HEK293 (cell line): ENCODE measurements at regions not wholly inside any gene's neighbourhood (a gene's known extent, or its start where the extent isn't known, plus 50 kb on each side); places are given as distances from the start of the nearest gene placed in this dataset.

ENCODE experiments used
- CTCF ChIA-PET: fragments of 350-600 bp; formaldehyde crosslinking; extraction: SDS; loops from one replicate; lab custom pipeline; 2021; ENCODE audit warnings: antibody characterized with exemption; lab: Yijun Ruan, JAX
- POLR2A ChIA-PET: fragments of 300-600 bp; formaldehyde crosslinking; extraction: SDS; loops from one replicate; lab custom pipeline; 2020; ENCODE audit warnings: antibody characterized with exemption, inconsistent platforms; lab: Yijun Ruan, JAX
- H3K27ac ChIP-seq: fragments of 200-500 bp; sonication (Bioruptor generic); 2 replicates; pipeline ENCODE4 v1.5.1; 2014; ENCODE audit warnings: low read depth, low read length, control low read depth, inconsistent platforms; ENCODE audit errors: extremely low read depth
- H3K36me3 ChIP-seq, 2 experiments: fragments of 200-500 bp in 1 of 2; sonication (Bioruptor generic) in 1 of 2; 1 replicate in 1 of 2; 2 replicates in 1 of 2; pipeline ENCODE4 v1.5.1; 2014 to 2017; ENCODE audit warnings: inconsistent platforms in 2 of 2, low read length in 2 of 2; ENCODE audit not compliant: control insufficient read depth in 2 of 2, insufficient read depth in 1 of 2
- H3K4me1 ChIP-seq: fragments of 200-500 bp; sonication (Bioruptor generic); 2 replicates; pipeline ENCODE4 v1.5.1; 2014; ENCODE audit warnings: mild to moderate bottlenecking, low read length, inconsistent platforms; ENCODE audit not compliant: control insufficient read depth, insufficient read depth
- H3K4me3 ChIP-seq: 2 replicates; pipeline ENCODE4 v1.5.1; 2011; ENCODE audit warnings: low read depth, mild to moderate bottlenecking, control low read depth, low read length, moderate library complexity
- H3K9me3 ChIP-seq: fragments of 200-500 bp; sonication (Bioruptor generic); 2 replicates; pipeline ENCODE4 v1.5.1; 2014; ENCODE audit warnings: low read depth, low read length, inconsistent platforms; ENCODE audit not compliant: control insufficient read depth, insufficient read depth
- FEZF1 ChIP-seq: fragments of 450-650 bp; formaldehyde crosslinking; IDR thresholded peaks from 2 replicates; pipeline ENCODE4 v1.5.1; 2016; ENCODE audit warnings: missing biosample characterization, missing genetic modification characterization
- IKZF3 ChIP-seq: fragments of 450-650 bp; IDR thresholded peaks from 2 replicates; pipeline ENCODE4 v1.5.0; 2018; ENCODE audit warnings: missing biosample characterization, mild to moderate bottlenecking, missing genetic modification characterization, moderate library complexity
- KLF8 ChIP-seq: fragments of 450-650 bp; formaldehyde crosslinking; IDR thresholded peaks from 2 replicates; pipeline ENCODE4 v1.5.1; 2016; ENCODE audit warnings: missing biosample characterization, missing genetic modification characterization
- MEIS1 ChIP-seq: sonication (generic); formaldehyde crosslinking; IDR thresholded peaks from 2 replicates; pipeline ENCODE4 v1.8.1; 2022; ENCODE audit warnings: missing genetic modification reagents, mild to moderate bottlenecking, borderline replicate concordance
- OVOL3 ChIP-seq: fragments of 450-650 bp; formaldehyde crosslinking; IDR thresholded peaks from 2 replicates; pipeline ENCODE4 v1.5.1; 2016; ENCODE audit warnings: missing biosample characterization, missing genetic modification characterization
- REPIN1 ChIP-seq: fragments of 450-650 bp; formaldehyde crosslinking; IDR thresholded peaks from 2 replicates; pipeline ENCODE4 v1.5.1; 2017; ENCODE audit warnings: missing biosample characterization, missing genetic modification characterization, low read depth
- SP2 ChIP-seq: fragments of 450-650 bp; formaldehyde crosslinking; IDR thresholded peaks from 2 replicates; pipeline ENCODE4 v1.5.1; 2016; ENCODE audit warnings: missing biosample characterization, missing genetic modification characterization
- SP7 ChIP-seq: fragments of 450-650 bp; formaldehyde crosslinking; IDR thresholded peaks from 2 replicates; pipeline ENCODE4 v1.5.1; 2016; ENCODE audit warnings: missing biosample characterization, missing genetic modification characterization
- TRIM28 ChIP-seq: IDR thresholded peaks from 2 replicates; pipeline ENCODE4 v1.6.1; 2011; ENCODE audit warnings: low read length, control low read depth, borderline replicate concordance
- ZBTB1 ChIP-seq: fragments of 450-650 bp; formaldehyde crosslinking; IDR thresholded peaks from 2 replicates; pipeline ENCODE4 v1.5.1; 2016; ENCODE audit warnings: missing biosample characterization, missing genetic modification characterization
- ZFHX2 ChIP-seq: fragments of 450-650 bp; formaldehyde crosslinking; conservative IDR thresholded peaks from 2 replicates; pipeline ENCODE4 v1.5.1; 2016; ENCODE audit warnings: missing biosample characterization, missing genetic modification characterization
- ZIC2 ChIP-seq: fragments of 450-650 bp; formaldehyde crosslinking; IDR thresholded peaks from 2 replicates; pipeline ENCODE4 v1.5.1; 2016; ENCODE audit warnings: missing biosample characterization, missing genetic modification characterization
- ZNF121 ChIP-seq: fragments of 450-650 bp; formaldehyde crosslinking; IDR thresholded peaks from 2 replicates; pipeline ENCODE4 v1.5.1; 2016; ENCODE audit warnings: missing biosample characterization, missing genetic modification characterization
- ZNF157 ChIP-seq: fragments of 450-650 bp; formaldehyde crosslinking; IDR thresholded peaks from 2 replicates; pipeline ENCODE4 v1.5.1; 2016; ENCODE audit warnings: missing biosample characterization, missing genetic modification characterization
- ZNF16 ChIP-seq: fragments of 450-650 bp; formaldehyde crosslinking; IDR thresholded peaks from 2 replicates; pipeline ENCODE4 v1.5.1; 2016; ENCODE audit warnings: low read depth, missing biosample characterization, missing genetic modification characterization
- ZNF211 ChIP-seq: fragments of 450-650 bp; formaldehyde crosslinking; IDR thresholded peaks from 2 replicates; pipeline ENCODE4 v1.5.1; 2016; ENCODE audit warnings: low read depth, missing biosample characterization, missing genetic modification characterization
- ZNF214 ChIP-seq: fragments of 450-650 bp; formaldehyde crosslinking; IDR thresholded peaks from 2 replicates; pipeline ENCODE4 v1.5.1; 2017; ENCODE audit warnings: missing biosample characterization, mild to moderate bottlenecking, missing genetic modification characterization, borderline replicate concordance
- ZNF223 ChIP-seq: fragments of 450-650 bp; formaldehyde crosslinking; IDR thresholded peaks from 2 replicates; pipeline ENCODE4 v1.5.1; 2016; ENCODE audit warnings: missing biosample characterization, missing genetic modification characterization
- ZNF391 ChIP-seq: fragments of 450-650 bp; formaldehyde crosslinking; IDR thresholded peaks from 2 replicates; pipeline ENCODE4 v1.5.1; 2016; ENCODE audit warnings: low read depth, missing biosample characterization, missing genetic modification characterization, borderline replicate concordance
- ZNF394 ChIP-seq: fragments of 450-650 bp; formaldehyde crosslinking; IDR thresholded peaks from 2 replicates; pipeline ENCODE4 v1.5.1; 2016; ENCODE audit warnings: missing biosample characterization, missing genetic modification characterization, mild to moderate bottlenecking, moderate library complexity, borderline replicate concordance
- ZNF449 ChIP-seq: fragments of 450-650 bp; formaldehyde crosslinking; IDR thresholded peaks from 2 replicates; pipeline ENCODE4 v1.5.1; 2017; ENCODE audit warnings: missing biosample characterization, mild to moderate bottlenecking, missing genetic modification characterization, moderate library complexity
- ZNF514 ChIP-seq: fragments of 450-650 bp; formaldehyde crosslinking; IDR thresholded peaks from 2 replicates; pipeline ENCODE4 v1.5.1; 2016; ENCODE audit warnings: missing biosample characterization, missing genetic modification characterization
- ZNF521 ChIP-seq: fragments of 450-650 bp; formaldehyde crosslinking; IDR thresholded peaks from 2 replicates; pipeline ENCODE4 v1.5.1; 2017; ENCODE audit warnings: missing biosample characterization, mild to moderate bottlenecking, missing genetic modification characterization
- ZNF529 ChIP-seq: fragments of 450-650 bp; formaldehyde crosslinking; IDR thresholded peaks from 2 replicates; pipeline ENCODE4 v1.5.1; 2017; ENCODE audit warnings: missing genetic modification characterization, missing biosample characterization; ENCODE audit not compliant: insufficient replicate concordance
- ZNF530 ChIP-seq: fragments of 450-650 bp; formaldehyde crosslinking; IDR thresholded peaks from 2 replicates; pipeline ENCODE4 v1.5.1; 2016; ENCODE audit warnings: low read depth, missing biosample characterization, missing genetic modification characterization
- ZNF629 ChIP-seq: fragments of 450-650 bp; formaldehyde crosslinking; IDR thresholded peaks from 2 replicates; pipeline ENCODE4 v1.5.1; 2017; ENCODE audit warnings: missing biosample characterization, missing genetic modification characterization
- ZNF660 ChIP-seq: fragments of 450-650 bp; IDR thresholded peaks from 2 replicates; pipeline ENCODE4 v1.5.1; 2018; ENCODE audit warnings: missing biosample characterization, mild to moderate bottlenecking, missing genetic modification characterization
- ZNF747 ChIP-seq: fragments of 450-650 bp; formaldehyde crosslinking; IDR thresholded peaks from 2 replicates; pipeline ENCODE4 v1.5.1; 2016; ENCODE audit warnings: missing biosample characterization, missing genetic modification characterization
- ZNF830 ChIP-seq: fragments of 450-650 bp; IDR thresholded peaks from 2 replicates; pipeline ENCODE4 v1.5.0; 2018; ENCODE audit warnings: missing biosample characterization, missing genetic modification characterization, low read depth, mild to moderate bottlenecking, moderate library complexity
- ZNF843 ChIP-seq: fragments of 450-650 bp; formaldehyde crosslinking; IDR thresholded peaks from 2 replicates; pipeline ENCODE4 v1.5.1; 2016; ENCODE audit warnings: missing biosample characterization, missing genetic modification characterization
- ZSCAN23 ChIP-seq: fragments of 450-650 bp; formaldehyde crosslinking; IDR thresholded peaks from 2 replicates; pipeline ENCODE4 v1.5.1; 2016; ENCODE audit warnings: missing biosample characterization, missing genetic modification characterization
- TF ChIP-seq, protein P1 (sequence below): fragments of 450-650 bp; formaldehyde crosslinking; optimal IDR thresholded peaks from 2 replicates; pipeline ENCODE3; 2016; ENCODE audit warnings: missing biosample characterization, mild to moderate bottlenecking, missing genetic modification characterization
- TF ChIP-seq, protein P2 (sequence below): fragments of 450-650 bp; formaldehyde crosslinking; IDR thresholded peaks from 2 replicates; pipeline ENCODE4 v1.5.1; 2016; ENCODE audit warnings: missing biosample characterization, missing genetic modification characterization

GRCh38 chr6:156449128-156449527, 328.1 kb upstream of the ARID1B start:
- Histone ChIP-seq H3K27ac (no peak overlapping the region), H3K4me3 (no peak overlapping the region), H3K9me3 (no peaks in the 10 kb centered on the region), H3K4me1 (no peaks in the 10 kb centered on the region), H3K36me3 (no peaks in the 10 kb centered on the region)
- POLR2A ChIA-PET: no interaction called here
- TF ChIP-seq ZNF530 (no peak), ZNF211 (tag by site-specific recombination) (no peak), SP2 (no peak), ZIC2 (tag by site-specific recombination) (no peak), TRIM28 (no peak), ZNF514 (tag by site-specific recombination) (no peak), ZSCAN23 (tag by site-specific recombination) (no peak), ZNF660 (tag by site-specific recombination) (no peak), ZFHX2 (tag by site-specific recombination) (no peak), ZNF121 (tag by site-specific recombination) (no peak), ZNF521 (tag by site-specific recombination) (no peak), ZNF214 (tag by site-specific recombination) (no peak), OVOL3 (tag by site-specific recombination) (no peak), ZNF157 (tag by site-specific recombination) (no peak)
- TF ChIP-seq, protein P1, sequence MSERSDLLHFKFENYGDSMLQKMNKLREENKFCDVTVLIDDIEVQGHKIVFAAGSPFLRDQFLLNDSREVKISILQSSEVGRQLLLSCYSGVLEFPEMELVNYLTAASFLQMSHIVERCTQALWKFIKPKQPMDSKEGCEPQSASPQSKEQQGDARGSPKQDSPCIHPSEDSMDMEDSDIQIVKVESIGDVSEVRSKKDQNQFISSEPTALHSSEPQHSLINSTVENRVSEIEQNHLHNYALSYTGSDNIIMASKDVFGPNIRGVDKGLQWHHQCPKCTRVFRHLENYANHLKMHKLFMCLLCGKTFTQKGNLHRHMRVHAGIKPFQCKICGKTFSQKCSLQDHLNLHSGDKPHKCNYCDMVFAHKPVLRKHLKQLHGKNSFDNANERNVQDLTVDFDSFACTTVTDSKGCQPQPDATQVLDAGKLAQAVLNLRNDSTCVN (tag by site-specific recombination): no peak
- CTCF ChIA-PET: interaction anchor here (0.7 to 1.2 kb wide), 2 partner anchors 23 to 596 kb away, joined by 3 read pairs; no protein-coding TSS in a partner anchor

DNA sequence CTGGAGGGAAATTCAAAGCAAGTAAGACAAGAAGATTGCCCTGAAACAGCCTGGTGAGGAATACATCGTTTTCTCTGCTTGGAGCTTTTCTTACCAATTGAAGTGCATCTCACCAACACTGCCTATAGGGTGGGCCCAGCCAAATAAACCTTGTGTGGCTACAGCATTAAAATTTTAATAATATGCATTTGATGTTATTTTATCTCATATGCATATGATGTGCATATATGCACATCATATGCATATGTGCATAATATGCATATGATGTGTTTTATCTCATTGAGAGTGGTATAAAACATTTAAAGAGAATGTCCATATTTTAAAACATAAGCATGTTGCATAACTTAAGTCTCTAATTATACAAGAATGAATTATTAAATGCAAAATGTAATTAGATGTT, 328.6 kb upstream of the ARID1B start:
- ChIA-PET CTCF (interaction anchor here (0.7 to 1.2 kb wide), 2 partner anchors 22 to 596 kb away, joined by 3 read pairs; no protein-coding TSS in a partner anchor), POLR2A (no interaction called here)
- no peak overlapping the region for H3K4me3 ChIP-seq
- H3K36me3 ChIP-seq: no peaks in the 10 kb centered on the region
- H3K27ac ChIP-seq: no peak overlapping the region
- H3K9me3 ChIP-seq: no peaks in the 10 kb centered on the region
- TF ChIP-seq, protein P2, sequence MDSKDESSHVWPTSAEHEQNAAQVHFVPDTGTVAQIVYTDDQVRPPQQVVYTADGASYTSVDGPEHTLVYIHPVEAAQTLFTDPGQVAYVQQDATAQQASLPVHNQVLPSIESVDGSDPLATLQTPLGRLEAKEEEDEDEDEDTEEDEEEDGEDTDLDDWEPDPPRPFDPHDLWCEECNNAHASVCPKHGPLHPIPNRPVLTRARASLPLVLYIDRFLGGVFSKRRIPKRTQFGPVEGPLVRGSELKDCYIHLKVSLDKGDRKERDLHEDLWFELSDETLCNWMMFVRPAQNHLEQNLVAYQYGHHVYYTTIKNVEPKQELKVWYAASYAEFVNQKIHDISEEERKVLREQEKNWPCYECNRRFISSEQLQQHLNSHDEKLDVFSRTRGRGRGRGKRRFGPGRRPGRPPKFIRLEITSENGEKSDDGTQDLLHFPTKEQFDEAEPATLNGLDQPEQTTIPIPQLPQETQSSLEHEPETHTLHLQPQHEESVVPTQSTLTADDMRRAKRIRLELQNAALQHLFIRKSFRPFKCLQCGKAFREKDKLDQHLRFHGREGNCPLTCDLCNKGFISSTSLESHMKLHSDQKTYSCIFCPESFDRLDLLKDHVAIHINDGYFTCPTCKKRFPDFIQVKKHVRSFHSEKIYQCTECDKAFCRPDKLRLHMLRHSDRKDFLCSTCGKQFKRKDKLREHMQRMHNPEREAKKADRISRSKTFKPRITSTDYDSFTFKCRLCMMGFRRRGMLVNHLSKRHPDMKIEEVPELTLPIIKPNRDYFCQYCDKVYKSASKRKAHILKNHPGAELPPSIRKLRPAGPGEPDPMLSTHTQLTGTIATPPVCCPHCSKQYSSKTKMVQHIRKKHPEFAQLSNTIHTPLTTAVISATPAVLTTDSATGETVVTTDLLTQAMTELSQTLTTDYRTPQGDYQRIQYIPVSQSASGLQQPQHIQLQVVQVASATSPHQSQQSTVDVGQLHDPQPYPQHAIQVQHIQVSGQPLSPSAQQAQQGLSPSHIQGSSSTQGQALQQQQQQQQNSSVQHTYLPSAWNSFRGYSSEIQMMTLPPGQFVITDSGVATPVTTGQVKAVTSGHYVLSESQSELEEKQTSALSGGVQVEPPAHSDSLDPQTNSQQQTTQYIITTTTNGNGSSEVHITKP: no peak
- no peak for TF ChIP-seq ZBTB1 (tag by site-specific recombination)
- TF ChIP-seq ZSCAN23 (tag by site-specific recombination): no peak
- no peak for TF ChIP-seq IKZF3 (tag by site-specific recombination)
- TF ChIP-seq ZNF223 (tag by site-specific recombination): no peak
- no peak for TF ChIP-seq ZNF629
- TF ChIP-seq ZNF529 (tag by site-specific recombination): no peak
- no peak for TF ChIP-seq ZNF830
- no peak for TF ChIP-seq KLF8 (tag by site-specific recombination)
- TF ChIP-seq ZNF843 (tag by site-specific recombination): no peak
- no peak for TF ChIP-seq MEIS1 (CRISPR knock-in tag)
- TF ChIP-seq SP7 (tag by site-specific recombination): no peak
- TF ChIP-seq REPIN1 (tag by site-specific recombination): no peak
- TF ChIP-seq FEZF1 (tag by site-specific recombination): no peak
- TF ChIP-seq ZNF391 (tag by site-specific recombination): no peak
- TF ChIP-seq ZNF394 (tag by site-specific recombination): no peak
- no peak for TF ChIP-seq ZNF747 (tag by site-specific recombination)
- no peak for TF ChIP-seq ZNF214 (tag by site-specific recombination)
- no peak for TF ChIP-seq ZNF16
- TF ChIP-seq ZNF449: no peak
- H3K4me1 ChIP-seq: no peaks in the 10 kb centered on the region
